ES-I3 (cell line): ENCODE measurements at regions not wholly inside any gene's neighbourhood (a gene's known extent, or its start where the extent isn't known, plus 50 kb on each side); places are given as distances from the start of the nearest gene placed in this dataset.
"Not testable (repeated sequence)": the region's sequence is repeated elsewhere in the genome, so short reads cannot be mapped to it uniquely, and the experiment has no call there.

Experiments used
- H3K36me3 ChIP-seq: 2 replicates; pipeline ENCODE4 v1.6.1; 2013; ENCODE audit warnings: mild to moderate bottlenecking, low read length, control low read depth, moderate library complexity; ENCODE audit not compliant: insufficient read depth
- H3K4me1 ChIP-seq: 2 replicates; pipeline ENCODE4 v1.6.1; 2013; ENCODE audit warnings: mild to moderate bottlenecking, control low read depth, low read length; ENCODE audit not compliant: insufficient read depth
- H3K9ac ChIP-seq: 2 replicates; pipeline ENCODE4 v1.6.1; 2013; ENCODE audit warnings: low read depth, mild to moderate bottlenecking, low read length, moderate library complexity
- H3K9me3 ChIP-seq: 2 replicates; pipeline ENCODE4 v1.6.1; 2013; ENCODE audit warnings: mild to moderate bottlenecking, low read length, moderate library complexity; ENCODE audit not compliant: control insufficient read depth, insufficient read depth

DNA sequence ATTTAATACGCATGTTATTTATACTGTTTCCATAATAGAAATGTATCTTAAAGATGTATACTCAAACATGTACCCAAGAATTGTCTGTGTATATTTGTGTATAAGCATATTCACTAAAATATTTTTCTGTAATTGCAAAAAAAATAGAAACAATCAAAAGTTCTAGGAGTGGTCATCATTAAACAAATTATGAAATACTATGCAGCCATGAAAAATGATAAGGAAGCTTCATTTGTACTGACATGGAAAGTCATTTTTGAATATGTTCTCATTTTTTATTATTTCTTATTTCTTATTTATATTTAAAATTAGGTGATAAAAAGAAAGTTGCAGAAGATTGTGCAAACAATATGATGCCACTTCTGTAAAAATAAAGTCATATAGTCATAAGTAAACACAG, 400.0 kb upstream of the AUTS2 start:
- Histone ChIP-seq H3K9me3 (0 out of 2 replicates have a peak, but pooled peaks cover 2% of the 10 kb centered on the region), H3K36me3 (no peaks in the 10 kb centered on the region), H3K4me1 (no peaks in the 10 kb centered on the region), H3K9ac (no peak overlapping the region)

DNA sequence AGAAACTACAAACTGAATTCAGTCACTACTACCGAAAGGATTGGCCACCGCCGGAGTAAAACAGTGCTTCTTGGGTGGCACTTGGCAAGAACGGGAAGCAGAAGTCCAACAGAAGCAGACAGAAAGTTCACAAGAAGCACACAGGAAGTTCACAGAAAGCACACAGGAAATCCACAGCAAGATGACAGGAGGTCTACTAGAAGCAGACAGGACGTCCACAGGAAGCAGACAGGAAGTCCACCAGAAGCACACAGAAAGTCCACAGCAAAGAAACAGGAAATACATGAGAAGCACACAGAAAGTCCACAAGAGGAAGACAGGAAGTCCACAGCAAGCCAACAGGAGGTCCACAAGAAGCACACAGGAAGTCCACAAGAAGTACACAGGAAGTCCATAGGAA, 399.2 kb upstream of the AUTS2 start:
- Histone ChIP-seq H3K9ac (no peak overlapping the region), H3K9me3 (0 out of 2 replicates have a peak, but pooled peaks cover 2% of the 10 kb centered on the region), H3K4me1 (no peaks in the 10 kb centered on the region), H3K36me3 (no peaks in the 10 kb centered on the region)

DNA sequence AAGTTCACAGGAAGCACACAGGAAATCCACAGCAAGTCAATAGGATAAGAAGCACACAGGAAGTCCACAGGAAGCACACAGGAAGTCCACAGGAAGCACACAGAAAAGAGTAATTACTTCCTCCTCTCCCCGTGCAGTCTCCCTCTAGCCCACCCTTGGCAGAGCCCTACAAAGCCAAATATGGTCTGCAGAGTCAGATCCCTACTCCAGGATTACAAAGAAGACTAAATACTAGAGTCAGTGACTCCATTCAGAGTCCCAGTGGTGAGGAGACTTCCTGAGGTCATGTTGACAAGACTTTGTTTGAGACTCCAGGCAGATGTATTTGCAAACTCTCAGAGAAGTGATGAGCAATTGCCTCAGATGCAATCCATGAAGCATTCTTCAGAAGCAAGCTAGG, 398.6 kb upstream of the AUTS2 start:
- Histone ChIP-seq H3K9ac (no peak overlapping the region), H3K9me3 (0 out of 2 replicates have a peak, but pooled peaks cover 2% of the 10 kb centered on the region), H3K36me3 (no peaks in the 10 kb centered on the region), H3K4me1 (no peaks in the 10 kb centered on the region)

DNA sequence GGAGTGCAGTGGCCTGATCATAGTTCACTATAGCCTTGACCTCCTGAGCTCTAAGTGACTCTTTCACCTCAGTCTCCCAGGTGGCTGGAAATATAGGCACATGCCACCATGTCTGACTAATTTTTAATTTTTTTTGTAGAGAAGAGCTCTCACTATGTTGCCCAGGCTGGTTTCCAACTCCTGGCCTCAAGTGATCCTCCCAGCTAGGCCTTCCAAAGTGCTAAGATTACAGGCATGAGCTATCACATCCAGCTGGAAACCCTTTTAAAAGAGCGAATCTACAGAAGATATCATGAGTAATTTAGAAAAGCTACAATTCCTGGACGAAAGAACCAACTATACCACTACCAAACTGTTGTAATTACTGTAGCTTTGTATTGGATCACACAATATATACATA, 394.4 kb upstream of the AUTS2 start:
- H3K4me1 ChIP-seq: no peaks in the 10 kb centered on the region
- no peak overlapping the region for H3K9ac ChIP-seq
- 0 out of 2 replicates have a peak, but pooled peaks cover under 1% of the 10 kb centered on the region for H3K9me3 ChIP-seq
- H3K36me3 ChIP-seq: no peaks in the 10 kb centered on the region

DNA sequence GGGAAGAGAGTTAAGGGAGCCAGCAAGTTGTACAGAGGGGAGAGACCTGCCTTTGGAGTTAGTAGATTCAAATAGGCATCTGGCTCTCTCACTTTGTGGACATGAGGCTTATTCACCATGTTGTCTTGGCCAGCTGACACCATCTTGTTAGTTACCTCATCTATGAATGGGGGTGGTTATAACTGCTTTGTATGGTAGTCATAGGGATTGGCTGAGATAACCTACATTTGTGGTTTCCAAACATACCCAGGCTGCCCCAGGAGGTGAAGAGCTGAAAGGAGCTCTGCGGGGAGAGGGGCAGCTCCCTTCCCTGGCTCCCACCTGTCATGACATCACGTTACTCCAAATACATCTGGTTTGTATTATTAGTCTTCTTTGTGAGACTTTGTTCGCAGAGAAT, 393.3 kb upstream of the AUTS2 start:
- Histone ChIP-seq H3K9ac (no peak overlapping the region), H3K9me3 (no peaks in the 10 kb centered on the region), H3K4me1 (no peaks in the 10 kb centered on the region), H3K36me3 (no peaks in the 10 kb centered on the region)

DNA sequence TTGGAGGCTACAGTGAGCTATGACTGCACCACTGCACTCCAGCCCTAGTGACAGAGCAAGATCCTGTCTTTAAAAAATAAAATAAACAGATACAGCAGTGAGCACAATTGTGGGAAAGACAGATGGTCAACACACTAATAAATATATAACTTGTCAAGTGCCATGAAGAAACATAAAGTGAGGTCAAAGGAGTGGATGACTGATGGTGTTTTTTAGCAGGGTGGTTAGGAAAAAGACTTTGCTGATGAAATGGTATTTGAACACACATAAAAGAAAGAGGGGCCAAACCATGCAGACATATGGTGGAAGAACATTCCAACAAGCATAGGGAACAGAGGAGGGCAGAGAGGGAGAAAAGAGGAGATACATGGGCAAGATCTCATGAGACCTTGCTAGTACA, 392.7 kb upstream of the AUTS2 start:
- no peak overlapping the region for H3K9ac ChIP-seq
- H3K36me3 ChIP-seq: no peaks in the 10 kb centered on the region
- H3K4me1 ChIP-seq: no peaks in the 10 kb centered on the region
- H3K9me3 ChIP-seq: no peaks in the 10 kb centered on the region

DNA sequence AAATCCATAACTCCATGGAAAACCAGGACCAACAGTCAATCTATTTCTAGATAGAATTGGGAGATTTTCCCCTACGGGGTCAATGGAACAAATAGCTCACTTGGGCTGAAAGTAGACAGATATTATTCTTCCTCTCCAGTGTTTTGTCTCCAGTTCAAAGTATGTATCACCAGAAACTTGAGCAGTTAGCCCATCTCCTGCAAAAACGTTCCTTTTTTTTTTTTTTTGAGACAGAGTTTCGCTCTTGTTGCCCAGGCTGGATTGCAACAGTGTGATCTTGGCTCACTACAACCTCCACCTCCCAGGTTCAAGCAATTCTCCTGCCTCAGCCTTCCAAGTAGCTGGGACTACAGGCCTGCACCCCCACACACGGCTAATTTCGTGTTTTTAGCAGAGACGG, 390.0 kb upstream of the AUTS2 start:
- no peaks in the 10 kb centered on the region for H3K9me3 ChIP-seq
- no peaks in the 10 kb centered on the region for H3K4me1 ChIP-seq
- no peak overlapping the region for H3K9ac ChIP-seq

DNA sequence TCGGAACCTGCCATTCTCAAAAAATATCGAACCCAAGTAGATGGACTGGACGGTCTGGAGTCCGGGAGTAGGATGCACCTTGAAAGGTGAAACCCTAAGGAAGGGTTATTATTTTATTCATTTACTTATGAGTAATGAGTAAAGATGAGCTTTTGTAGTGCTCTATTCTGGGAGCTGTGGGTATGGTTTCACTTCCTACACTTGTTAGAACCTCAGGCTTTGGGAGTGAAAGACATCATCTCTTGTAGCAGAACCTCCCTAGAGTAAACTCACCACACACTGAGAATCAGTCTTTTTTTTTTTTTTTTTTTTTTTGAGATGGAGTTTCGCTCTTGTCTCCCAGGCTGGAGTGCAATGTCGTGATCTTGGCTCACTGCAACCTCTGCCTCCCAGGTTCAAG, 389.4 kb upstream of the AUTS2 start:
- Histone ChIP-seq H3K36me3 (no peaks in the 10 kb centered on the region), H3K4me1 (no peaks in the 10 kb centered on the region), H3K9me3 (no peaks in the 10 kb centered on the region), H3K9ac (no peak overlapping the region)

More for the DNA sequence above, 390.0 kb upstream of the AUTS2 start:
- H3K36me3 ChIP-seq: no peaks in the 10 kb centered on the region

DNA sequence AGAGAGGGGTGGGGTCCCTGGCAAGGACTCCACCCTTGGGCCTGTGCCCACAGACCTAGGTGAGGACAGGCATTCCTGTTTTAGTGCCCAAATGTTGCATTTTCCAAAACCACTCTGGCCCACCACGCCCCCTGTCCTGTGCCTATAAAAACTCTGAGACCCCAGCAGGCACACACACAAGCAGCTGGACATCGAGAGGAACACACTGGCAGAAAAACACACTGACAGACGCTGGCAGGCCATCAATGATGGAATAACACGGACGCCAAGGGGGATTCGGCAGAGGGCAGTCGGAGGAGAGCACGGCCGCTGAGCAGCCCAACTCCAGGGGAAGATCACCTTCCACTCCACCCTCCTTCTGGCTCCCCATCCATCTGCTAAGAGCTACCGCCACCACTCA, 386.9 kb upstream of the AUTS2 start:
- no peaks in the 10 kb centered on the region for H3K36me3 ChIP-seq
- H3K9ac ChIP-seq: no peak overlapping the region
- H3K4me1 ChIP-seq: no peaks in the 10 kb centered on the region
- H3K9me3 ChIP-seq: no peaks in the 10 kb centered on the region

DNA sequence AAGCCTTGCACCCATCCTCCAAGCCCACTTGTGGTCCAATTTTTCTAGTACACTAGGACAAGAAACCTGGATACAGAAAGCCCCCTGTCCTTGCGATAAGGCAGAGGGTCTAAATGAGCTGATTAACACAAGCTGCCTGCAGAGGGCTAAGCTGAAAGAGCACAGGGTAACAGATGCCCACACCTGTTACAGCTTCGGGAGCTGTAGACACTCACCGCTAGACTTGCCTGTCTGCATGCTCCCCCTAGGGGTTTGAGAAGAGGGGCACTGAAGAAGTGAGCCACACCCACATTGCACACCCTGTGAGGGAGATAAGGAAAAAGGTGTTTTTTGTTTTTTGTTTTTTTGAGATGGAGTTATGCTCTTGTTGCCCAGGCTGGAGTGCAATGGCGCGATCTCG, 386.5 kb upstream of the AUTS2 start:
- H3K9me3 ChIP-seq: no peaks in the 10 kb centered on the region

DNA sequence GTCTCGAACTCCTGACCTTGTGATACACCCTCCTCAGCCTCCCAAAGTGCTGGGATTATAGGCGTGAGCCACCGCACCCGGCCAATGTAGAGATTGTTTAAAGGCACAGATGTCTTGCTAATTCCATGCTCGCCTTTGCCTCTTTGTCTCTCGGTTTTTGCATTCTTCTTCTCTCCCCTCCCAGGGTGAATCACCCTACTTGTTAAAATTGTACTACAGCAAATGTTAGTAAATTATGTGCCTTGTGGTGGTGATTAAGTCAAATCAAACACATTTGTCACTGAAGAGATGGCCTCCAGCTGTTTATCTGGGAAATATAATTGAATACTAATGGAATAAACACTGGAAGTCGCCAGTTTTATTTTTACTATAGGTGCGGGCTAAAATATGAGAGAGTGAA, 384.4 kb upstream of the AUTS2 start:
- H3K9ac ChIP-seq: no peak overlapping the region
- no peaks in the 10 kb centered on the region for H3K9me3 ChIP-seq
- no peaks in the 10 kb centered on the region for H3K4me1 ChIP-seq
- H3K36me3 ChIP-seq: no peaks in the 10 kb centered on the region

More for the DNA sequence above, 386.5 kb upstream of the AUTS2 start:
- Histone ChIP-seq H3K4me1 (no peaks in the 10 kb centered on the region), H3K9ac (no peak overlapping the region), H3K36me3 (no peaks in the 10 kb centered on the region)

DNA sequence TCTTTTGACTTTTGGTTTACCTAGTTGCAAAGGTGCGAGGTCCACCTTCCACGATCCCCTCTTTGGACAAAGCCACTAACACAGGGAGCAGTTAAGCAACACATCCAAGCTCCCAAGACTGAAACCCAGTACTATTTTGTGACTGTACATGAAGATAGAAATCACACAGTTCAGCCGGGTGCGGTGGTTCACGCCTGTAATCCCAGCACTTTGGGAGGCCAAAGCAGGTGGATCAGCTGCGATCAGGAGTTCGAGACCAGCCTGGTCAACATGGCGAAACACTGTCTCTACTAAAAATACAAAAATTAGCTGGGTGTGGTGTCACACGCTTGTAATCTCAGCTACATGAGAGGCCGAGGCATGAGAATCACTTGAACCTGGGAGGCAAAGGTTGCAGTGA, 382.8 kb upstream of the AUTS2 start:
- not testable (repeated sequence) for H3K4me1 ChIP-seq, H3K9me3 ChIP-seq, H3K36me3 ChIP-seq, H3K9ac ChIP-seq

DNA sequence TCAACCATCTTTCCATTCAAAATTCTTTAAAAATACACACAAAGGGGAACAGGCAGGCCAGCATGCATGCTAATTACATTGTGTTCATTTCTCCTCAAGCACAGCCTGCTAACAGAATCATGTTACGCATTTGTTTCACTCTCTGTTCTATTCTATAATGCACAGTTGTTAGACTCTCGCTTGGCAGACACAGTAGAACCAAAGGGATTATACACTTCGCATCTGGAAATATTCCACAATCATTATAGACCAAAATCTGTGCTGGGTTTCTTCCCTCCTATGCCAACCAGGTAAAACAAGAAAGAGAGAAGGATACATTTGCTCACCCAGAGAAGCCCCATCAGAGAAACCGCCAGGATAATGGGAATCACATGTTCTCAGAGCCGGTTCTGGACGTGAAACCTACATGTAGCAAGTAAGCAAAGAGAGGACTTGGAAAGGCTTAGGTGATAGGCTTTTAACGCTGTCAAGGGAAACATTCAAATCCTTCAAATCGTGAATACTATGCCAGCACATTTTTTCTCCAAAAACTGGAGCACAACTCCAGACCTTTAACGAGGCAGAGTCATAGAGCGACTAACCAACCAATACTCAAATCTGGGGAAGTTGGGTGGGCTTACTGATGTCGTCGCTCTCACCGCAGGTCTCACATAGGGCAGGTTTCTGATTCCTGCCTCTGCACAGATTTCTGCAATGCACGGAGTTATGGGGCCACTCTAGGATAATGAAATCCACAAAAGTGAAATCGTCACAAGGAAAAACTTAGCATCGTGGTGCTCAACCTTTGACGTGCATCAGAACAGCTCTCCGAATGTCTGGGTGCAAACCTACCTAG, 380.5 kb upstream of the AUTS2 start:
- Histone ChIP-seq H3K36me3 (no peaks in the 10 kb centered on the region), H3K9ac (no peak overlapping the region), H3K9me3 (no peaks in the 10 kb centered on the region), H3K4me1 (no peaks in the 10 kb centered on the region)

DNA sequence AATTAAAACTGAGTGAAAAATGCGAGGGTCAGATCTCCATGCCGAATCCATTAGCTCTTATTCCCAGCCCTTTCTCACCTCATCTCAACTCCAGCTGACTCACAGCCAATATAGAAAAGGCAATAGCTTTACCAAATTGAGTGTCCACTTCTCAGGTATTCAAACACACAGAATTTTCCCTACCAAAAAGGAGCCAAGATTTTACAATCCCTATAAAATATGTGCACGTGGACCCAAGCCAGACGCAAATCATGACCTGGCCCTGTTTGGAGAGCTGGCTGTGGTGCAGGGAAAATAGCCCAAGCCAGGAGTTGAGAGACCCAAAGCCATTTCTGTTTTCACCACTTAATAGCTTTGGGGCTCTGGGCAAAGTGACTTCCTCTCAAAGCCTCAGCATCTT, 379.7 kb upstream of the AUTS2 start:
- H3K4me1 ChIP-seq: no peaks in the 10 kb centered on the region
- H3K36me3 ChIP-seq: no peaks in the 10 kb centered on the region
- no peaks in the 10 kb centered on the region for H3K9me3 ChIP-seq
- no peak overlapping the region for H3K9ac ChIP-seq

DNA sequence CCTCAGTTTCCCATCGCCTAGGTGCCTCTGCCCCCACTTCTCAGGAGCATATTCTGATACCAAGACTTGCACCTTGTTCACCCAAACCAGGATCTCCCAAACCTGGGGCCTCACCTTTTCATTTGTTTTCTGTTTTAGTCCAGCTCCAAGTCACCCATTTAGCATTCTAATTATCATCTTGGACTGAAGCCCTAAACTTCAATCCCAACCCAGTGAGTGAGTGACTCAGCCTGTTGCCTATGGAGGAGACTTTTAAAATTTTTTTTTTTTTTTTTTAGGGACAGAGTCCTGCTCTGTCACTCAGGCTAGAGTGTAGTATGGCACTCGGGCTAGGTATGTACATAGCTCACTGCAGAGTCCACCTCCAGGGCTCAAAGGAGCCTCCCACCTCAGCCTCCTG, 378.9 kb upstream of the AUTS2 start:
- Histone ChIP-seq H3K9ac (no peak overlapping the region), H3K9me3 (no peaks in the 10 kb centered on the region), H3K4me1 (no peaks in the 10 kb centered on the region), H3K36me3 (no peaks in the 10 kb centered on the region)
